22Rv1 (cell line): ENCODE measurements at regions not wholly inside any gene's neighbourhood (a gene's known extent, or its start where the extent isn't known, plus 50 kb on each side); places are given as distances from the start of the nearest gene placed in this dataset.

Experiments
- CTCF ChIP-seq: fragments of 450-650 bp; IDR thresholded peaks from 2 replicates; pipeline ENCODE4 v1.5.1; 2017; ENCODE audit warnings: mild to moderate bottlenecking
- ZFX ChIP-seq: fragments of 450-650 bp; IDR thresholded peaks from 2 replicates; pipeline ENCODE4 v1.6.1; 2017; ENCODE audit warnings: antibody characterized with exemption, borderline replicate concordance

DNA sequence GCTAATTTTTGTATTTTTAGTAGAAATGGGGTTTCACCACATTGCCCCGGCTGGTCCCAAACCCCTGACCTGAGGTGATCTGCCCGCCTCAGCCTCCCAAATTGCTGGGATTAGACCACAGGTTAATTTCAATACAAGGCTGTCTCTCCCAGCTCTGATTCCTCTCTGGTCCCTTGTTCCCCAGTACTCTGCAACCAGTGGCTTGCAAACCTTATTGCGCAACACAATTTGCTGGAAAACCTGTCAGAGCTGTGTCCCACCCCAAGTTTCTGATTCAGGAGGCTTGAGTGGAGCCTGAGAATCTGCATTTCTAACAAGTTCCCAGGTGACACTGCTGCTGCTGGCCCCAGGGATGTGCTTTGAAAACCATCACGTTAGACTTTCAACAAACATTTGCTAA is 96.2 kb upstream of the SRSF6 start:
- no peak for TF ChIP-seq CTCF
- TF ChIP-seq ZFX, result no peak
